ENCODE measurements at regions not wholly inside any gene's neighbourhood (a gene's known extent, or its start where the extent isn't known, plus 50 kb on each side); places are given as distances from the start of the nearest gene placed in this dataset.

DNA sequence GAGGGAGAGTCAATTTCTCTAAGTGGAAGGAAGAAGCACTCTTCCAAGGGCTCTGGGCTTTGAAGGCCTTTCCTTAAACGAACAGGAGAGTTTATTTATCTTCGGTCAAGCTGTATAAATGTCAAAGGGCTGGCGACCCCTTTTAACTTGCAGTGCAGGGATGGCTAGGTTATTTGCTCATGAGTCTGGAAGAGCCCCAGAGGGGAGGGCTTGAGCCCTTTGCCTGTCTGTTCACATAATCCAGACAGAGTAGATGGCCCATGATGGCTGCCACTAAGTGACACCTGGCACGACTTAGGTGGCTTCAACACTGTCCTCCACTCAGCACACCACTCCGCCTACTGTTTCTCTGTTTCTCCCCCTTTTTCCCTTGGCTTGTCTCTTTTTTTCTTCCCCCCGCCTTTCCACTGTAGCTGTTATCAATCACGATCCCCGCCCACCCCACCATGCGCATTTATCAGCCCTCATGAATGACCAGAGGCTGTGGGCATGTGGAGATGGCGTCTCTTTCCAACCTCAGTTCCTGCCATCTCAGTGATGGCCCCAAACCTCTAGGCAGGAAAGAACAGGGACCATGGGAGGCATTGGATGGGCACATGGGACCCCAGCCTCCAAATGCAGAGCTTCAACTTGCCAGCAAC lies 408.7 kb upstream of the TNRC6C start:
- CTCF ChIA-PET, result no interaction called here
- ATAC-seq (replicated peaks in 1 of 4), result no peak
- H3K9me3 Mint-ChIP-seq, result no peaks in the 10 kb centered on the region

GRCh38 chr17:77553459-77554066 lies 404.9 kb upstream of the TNRC6C start:
- WGBS (ENCODE audit: insufficient coverage), result 91% methylated on average over 5 of the region's 5 CpGs
- DNase-seq (no peak), ATAC-seq (replicated peaks in 1 of 4) (no peak)
- no peaks in the 10 kb centered on the region for H3K36me3 Mint-ChIP-seq
- peaks cover 0 to 39% of the 10 kb centered on the region in 2 experiments for H3K27me3 ChIP-seq (replicated peaks in 1 of 2; ENCODE audit: control insufficient read depth in 2 of 2, extremely low read depth in 1 of 2, insufficient read depth in 2 of 2, low read length in 1 of 2)
- peaks cover 0 to 3% of the 10 kb centered on the region in 2 experiments for H3K4me1 ChIP-seq (ENCODE audit: control insufficient read depth in 1 of 2, extremely low read depth in 1 of 2, insufficient read depth in 2 of 2, low read length in 2 of 2)
- ChIA-PET CTCF (no interaction called here), POLR2A (no interaction called here)
- peaks cover 0 to 8% of the 10 kb centered on the region in 2 donors for H3K27me3 Mint-ChIP-seq
- no peaks in the 10 kb centered on the region for H3K36me3 ChIP-seq (ENCODE audit: control insufficient read depth in 2 of 2, extremely low read depth in 1 of 2, insufficient read depth in 1 of 2, low read length in 1 of 2)
- no peak overlapping the region for H3K27ac ChIP-seq (ENCODE audit: low read length)
- no peaks in the 10 kb centered on the region for H3K9me3 ChIP-seq
- H3K9me3 Mint-ChIP-seq, result no peaks in the 10 kb centered on the region
- H3K4me1 Mint-ChIP-seq, result no peaks in the 10 kb centered on the region
- H3K27ac Mint-ChIP-seq, result no peak overlapping the region
- no peak overlapping the region for H3K4me3 ChIP-seq (ENCODE audit: control insufficient read depth in 1 of 2, extremely low read depth in 1 of 2, low read length in 1 of 2)
- H3K4me3 Mint-ChIP-seq, result no peak overlapping the region

More for the DNA sequence above, 408.7 kb upstream of the TNRC6C start:
- Histone ChIP-seq H3K4me3 (ENCODE audit: control insufficient read depth in 1 of 2, extremely low read depth in 1 of 2, low read length in 1 of 2) (no peak overlapping the region), H3K27me3 (replicated peaks in 1 of 2; ENCODE audit: control insufficient read depth in 2 of 2, extremely low read depth in 1 of 2, insufficient read depth in 2 of 2, low read length in 1 of 2) (peaks cover 0 to 10% of the 10 kb centered on the region in 2 experiments), H3K36me3 (ENCODE audit: control insufficient read depth in 2 of 2, extremely low read depth in 1 of 2, insufficient read depth in 1 of 2, low read length in 1 of 2) (no peaks in the 10 kb centered on the region), H3K4me1 (ENCODE audit: control insufficient read depth in 1 of 2, extremely low read depth in 1 of 2, insufficient read depth in 2 of 2, low read length in 2 of 2) (no peaks in the 10 kb centered on the region), H3K9me3 (no peaks in the 10 kb centered on the region), H3K27ac (ENCODE audit: low read length) (no peak overlapping the region)
- DNase-seq, result no peak
- WGBS (ENCODE audit: insufficient coverage), result 69% methylated on average over 6 of the region's 10 CpGs
- Mint-ChIP-seq H3K4me3 (no peak overlapping the region), H3K36me3 (no peaks in the 10 kb centered on the region), H3K27ac (no peak overlapping the region), H3K4me1 (no peaks in the 10 kb centered on the region), H3K27me3 (no peaks in the 10 kb centered on the region)
- POLR2A ChIA-PET, result no interaction called here

DNA sequence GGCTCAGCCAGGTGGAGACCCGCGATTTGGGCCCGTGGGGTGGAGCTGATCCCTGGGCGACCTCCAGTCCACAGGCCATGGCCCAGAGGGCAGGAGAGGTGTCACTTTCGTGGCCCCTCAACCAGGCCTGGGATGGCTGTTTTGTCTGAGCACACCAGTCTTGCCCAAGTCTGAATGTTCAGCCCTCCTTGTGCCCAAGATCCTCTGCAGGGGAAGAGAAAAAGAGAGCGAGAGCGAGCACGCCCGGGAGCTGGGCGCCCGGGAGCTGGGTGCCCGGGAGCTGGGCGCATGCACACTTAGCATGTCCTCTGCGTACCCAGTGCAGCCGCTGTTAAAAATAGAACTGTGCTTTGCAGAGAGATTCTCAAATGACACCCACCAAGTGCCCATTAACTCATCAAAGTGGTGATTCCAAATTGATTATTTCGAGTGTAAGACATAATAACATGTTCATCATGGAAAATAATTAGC lies 403.3 kb upstream of the TNRC6C start:
- ATAC-seq (replicated peaks in 1 of 4) (no peak), DNase-seq (no peak)
- peaks cover 0 to 3% of the 10 kb centered on the region in 2 experiments for H3K4me1 ChIP-seq (ENCODE audit: control insufficient read depth in 1 of 2, extremely low read depth in 1 of 2, insufficient read depth in 2 of 2, low read length in 2 of 2)
- no peaks in the 10 kb centered on the region for H3K9me3 Mint-ChIP-seq
- H3K36me3 Mint-ChIP-seq, result no peaks in the 10 kb centered on the region
- ChIA-PET CTCF (no interaction called here), POLR2A (no interaction called here)
- no peak overlapping the region for H3K4me3 Mint-ChIP-seq
- no peak overlapping the region for H3K27ac Mint-ChIP-seq
- H3K4me3 ChIP-seq (ENCODE audit: control insufficient read depth in 1 of 2, extremely low read depth in 1 of 2, low read length in 1 of 2), result no peak overlapping the region
- H3K36me3 ChIP-seq (ENCODE audit: control insufficient read depth in 2 of 2, extremely low read depth in 1 of 2, insufficient read depth in 1 of 2, low read length in 1 of 2), result no peaks in the 10 kb centered on the region
- H3K27me3 Mint-ChIP-seq, result peaks cover 0 to 10% of the 10 kb centered on the region in 2 donors
- 86% methylated on average over 5 of the region's 16 CpGs for WGBS (ENCODE audit: insufficient coverage)
- no peaks in the 10 kb centered on the region for H3K9me3 ChIP-seq
- H3K27ac ChIP-seq (ENCODE audit: low read length), result no peak overlapping the region
- no peaks in the 10 kb centered on the region for H3K4me1 Mint-ChIP-seq
- H3K27me3 ChIP-seq (replicated peaks in 1 of 2; ENCODE audit: control insufficient read depth in 2 of 2, extremely low read depth in 1 of 2, insufficient read depth in 2 of 2, low read length in 1 of 2), result peaks cover 0 to 43% of the 10 kb centered on the region in 2 experiments

DNA sequence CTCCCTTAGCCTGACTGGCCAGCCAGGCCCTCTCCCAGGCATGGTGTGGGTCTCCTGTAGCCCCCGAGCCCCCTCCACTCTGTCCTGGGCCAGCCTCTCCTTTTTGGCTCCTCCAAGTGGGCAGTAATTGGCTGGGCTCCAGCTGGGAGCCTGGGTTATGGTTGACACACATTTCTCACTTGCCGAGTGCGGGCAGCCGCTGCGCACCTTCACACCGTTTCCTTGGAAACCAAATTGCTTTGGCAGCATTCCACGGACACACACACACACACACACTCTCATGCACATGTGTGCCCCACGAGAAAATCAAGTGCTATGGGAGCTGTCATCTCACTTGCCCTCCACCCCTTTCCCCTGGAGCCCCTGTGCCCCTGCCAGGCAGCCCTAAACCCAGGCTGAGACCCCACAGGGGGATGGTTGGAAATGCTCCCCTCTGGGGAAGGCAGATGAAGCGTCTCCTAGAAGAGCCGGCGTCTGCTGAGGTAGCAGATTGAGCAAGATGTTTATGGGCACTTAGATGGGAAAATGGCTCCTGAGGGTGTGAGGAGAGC lies 402.7 kb upstream of the TNRC6C start:
- no peak overlapping the region for H3K27ac ChIP-seq (ENCODE audit: low read length)
- H3K36me3 Mint-ChIP-seq, result no peaks in the 10 kb centered on the region
- CTCF ChIA-PET, result no interaction called here
- no peaks in the 10 kb centered on the region for H3K36me3 ChIP-seq (ENCODE audit: control insufficient read depth in 2 of 2, extremely low read depth in 1 of 2, insufficient read depth in 1 of 2, low read length in 1 of 2)
- POLR2A ChIA-PET, result no interaction called here
- no peaks in the 10 kb centered on the region for H3K9me3 Mint-ChIP-seq
- 59% methylated on average over 6 of the region's 11 CpGs for WGBS (ENCODE audit: insufficient coverage)
- DNase-seq (peak in 3 of 35 experiments; percentile 3 to 13 (median 5)), ATAC-seq (replicated peaks in 1 of 4) (no peak)
- H3K4me1 Mint-ChIP-seq, result no peaks in the 10 kb centered on the region
- no peak overlapping the region for H3K4me3 ChIP-seq (ENCODE audit: control insufficient read depth in 1 of 2, extremely low read depth in 1 of 2, low read length in 1 of 2)
- peaks cover 0 to 3% of the 10 kb centered on the region in 2 experiments for H3K4me1 ChIP-seq (ENCODE audit: control insufficient read depth in 1 of 2, extremely low read depth in 1 of 2, insufficient read depth in 2 of 2, low read length in 2 of 2)
- no peaks in the 10 kb centered on the region for H3K9me3 ChIP-seq
- peaks cover 0 to 43% of the 10 kb centered on the region in 2 experiments for H3K27me3 ChIP-seq (replicated peaks in 1 of 2; ENCODE audit: control insufficient read depth in 2 of 2, extremely low read depth in 1 of 2, insufficient read depth in 2 of 2, low read length in 1 of 2)
- peaks cover 4 to 10% of the 10 kb centered on the region in 2 donors for H3K27me3 Mint-ChIP-seq
- H3K27ac Mint-ChIP-seq, result no peak overlapping the region
- no peak overlapping the region for H3K4me3 Mint-ChIP-seq

- no peak overlapping the region for H3K4me3 ChIP-seq (ENCODE audit: control insufficient read depth in 1 of 2, extremely low read depth in 1 of 2, low read length in 1 of 2)
- H3K36me3 ChIP-seq (ENCODE audit: control insufficient read depth in 2 of 2, extremely low read depth in 1 of 2, insufficient read depth in 1 of 2, low read length in 1 of 2), result no peaks in the 10 kb centered on the region
- Mint-ChIP-seq H3K27ac (no peak overlapping the region), H3K27me3 (peaks cover 5 to 10% of the 10 kb centered on the region in 2 donors), H3K4me3 (no peak overlapping the region), H3K36me3 (no peaks in the 10 kb centered on the region), H3K4me1 (no peaks in the 10 kb centered on the region), H3K9me3 (no peaks in the 10 kb centered on the region)
- POLR2A ChIA-PET, result no interaction called here
- WGBS (ENCODE audit: insufficient coverage), result 86% methylated on average over 7 of the region's 14 CpGs
- H3K27ac ChIP-seq (ENCODE audit: low read length), result no peak overlapping the region
- H3K27me3 ChIP-seq (replicated peaks in 1 of 2; ENCODE audit: control insufficient read depth in 2 of 2, extremely low read depth in 1 of 2, insufficient read depth in 2 of 2, low read length in 1 of 2), result peaks cover 0 to 43% of the 10 kb centered on the region in 2 experiments
- H3K9me3 ChIP-seq, result no peaks in the 10 kb centered on the region
- ATAC-seq (replicated peaks in 1 of 4) (no peak), DNase-seq (no peak)
- peaks cover 0 to 3% of the 10 kb centered on the region in 2 experiments for H3K4me1 ChIP-seq (ENCODE audit: control insufficient read depth in 1 of 2, extremely low read depth in 1 of 2, insufficient read depth in 2 of 2, low read length in 2 of 2)
- CTCF ChIA-PET, result no interaction called here
These were observed 402.0 kb upstream of the TNRC6C start for GRCh38 chr17:77556383-77557061.

- POLR2A ChIA-PET, result no interaction called here
- ATAC-seq (replicated peaks in 1 of 4) (no peak), DNase-seq (no peak)
- Mint-ChIP-seq H3K36me3 (no peaks in the 10 kb centered on the region), H3K4me3 (no peak overlapping the region), H3K4me1 (no peaks in the 10 kb centered on the region), H3K27me3 (peaks cover 5 to 10% of the 10 kb centered on the region in 2 donors), H3K9me3 (no peaks in the 10 kb centered on the region), H3K27ac (no peak overlapping the region)
- Histone ChIP-seq H3K36me3 (ENCODE audit: control insufficient read depth in 2 of 2, extremely low read depth in 1 of 2, insufficient read depth in 1 of 2, low read length in 1 of 2) (no peaks in the 10 kb centered on the region), H3K27me3 (replicated peaks in 1 of 2; ENCODE audit: control insufficient read depth in 2 of 2, extremely low read depth in 1 of 2, insufficient read depth in 2 of 2, low read length in 1 of 2) (peaks cover 0 to 38% of the 10 kb centered on the region in 2 experiments), H3K4me1 (ENCODE audit: control insufficient read depth in 1 of 2, extremely low read depth in 1 of 2, insufficient read depth in 2 of 2, low read length in 2 of 2) (peaks cover 0 to 3% of the 10 kb centered on the region in 2 experiments), H3K4me3 (ENCODE audit: control insufficient read depth in 1 of 2, extremely low read depth in 1 of 2, low read length in 1 of 2) (no peak overlapping the region), H3K27ac (ENCODE audit: low read length) (no peak overlapping the region), H3K9me3 (no peaks in the 10 kb centered on the region)
- WGBS (ENCODE audit: insufficient coverage), result 75% methylated on average over 7 of the region's 12 CpGs
- CTCF ChIA-PET, result no interaction called here
These were observed 399.5 kb upstream of the TNRC6C start for GRCh38 chr17:77558846-77559626.
